ENCODE measurements at regions not wholly inside any gene's neighbourhood (a gene's known extent, or its start where the extent isn't known, plus 50 kb on each side); places are given as distances from the start of the nearest gene placed in this dataset.

DNA sequence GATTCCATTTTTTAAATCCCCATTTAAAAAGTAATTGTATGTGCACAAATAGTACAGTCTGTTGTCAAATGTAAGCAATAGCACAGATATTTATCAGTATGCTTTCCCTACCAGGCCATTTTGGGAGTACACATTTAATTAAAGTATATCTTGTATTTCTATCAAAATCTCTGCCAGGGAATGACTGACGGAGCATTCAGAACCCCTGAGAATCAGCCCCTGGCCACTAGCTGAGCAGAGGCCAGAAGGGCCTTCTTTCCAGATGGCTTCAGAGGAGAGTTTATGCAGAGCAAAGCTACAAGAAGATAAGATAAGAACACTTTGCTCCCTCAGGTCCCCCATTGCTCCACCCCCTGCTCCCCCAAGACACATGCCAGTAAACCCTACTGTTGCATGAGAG, 99.9 kb upstream of the PROX1 start:
- DNase-seq (ENCODE audit: insufficient read length), result no peak
- no peak for FAIRE-seq
- TF ChIP-seq POLR2A (IDR thresholded peaks at IDR 0.05; ENCODE audit: low read depth, low read length) (no peak), TAF1 (IDR thresholded peaks at IDR 0.05; ENCODE audit: borderline replicate concordance, low read depth, low read length) (no peak), POLR2AphosphoS5 (IDR thresholded peaks at IDR 0.05; ENCODE audit: low read depth, low read length) (no peak)

DNA sequence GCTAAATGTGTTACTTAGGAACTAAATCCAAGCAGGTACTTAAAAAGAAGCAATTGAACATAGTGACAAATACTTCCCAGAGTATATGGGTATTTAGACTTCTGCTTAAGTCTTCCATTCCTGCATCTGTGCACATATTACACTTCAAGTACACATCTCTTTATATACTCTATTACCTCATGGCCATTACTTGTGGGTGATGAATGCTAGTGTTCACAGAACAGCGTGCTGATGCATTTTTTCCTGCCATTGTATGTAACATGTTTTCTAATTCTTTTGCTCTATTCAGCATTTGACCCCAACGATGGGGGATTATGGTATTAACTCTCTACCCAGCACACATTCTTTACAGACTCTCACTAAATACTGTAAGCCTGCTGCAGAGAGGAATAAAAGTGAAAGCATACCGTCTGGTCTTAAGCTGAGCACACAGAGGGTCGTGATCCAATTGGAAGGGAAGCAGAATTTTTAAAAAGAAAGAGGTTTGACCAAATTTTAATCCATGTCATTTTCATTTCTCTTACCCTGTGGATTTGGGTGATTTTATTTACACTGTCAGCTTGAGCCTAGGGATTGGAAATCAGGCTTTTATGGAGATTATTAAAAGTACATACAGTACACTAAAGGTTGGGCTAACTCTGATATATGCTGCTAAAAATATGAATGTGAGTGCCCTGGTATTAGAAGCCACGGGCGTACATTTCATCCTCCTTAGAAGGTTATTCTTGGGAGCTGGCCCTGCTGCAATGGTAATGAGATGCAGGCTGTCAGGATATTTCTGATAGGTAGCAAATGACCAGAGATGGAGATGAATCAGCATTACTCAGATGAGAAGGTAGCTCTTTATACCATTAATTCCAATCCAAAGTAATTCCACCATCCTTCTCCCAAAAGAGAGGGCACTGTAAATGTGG, 95.5 kb upstream of the PROX1 start:
- DNase-seq (ENCODE audit: insufficient read length), result no peak
- no peak for FAIRE-seq
- TF ChIP-seq POLR2A (IDR thresholded peaks at IDR 0.05; ENCODE audit: low read depth, low read length), result no peak
- no peak for TF ChIP-seq TAF1 (IDR thresholded peaks at IDR 0.05; ENCODE audit: borderline replicate concordance, low read depth, low read length)
- TF ChIP-seq POLR2AphosphoS5 (IDR thresholded peaks at IDR 0.05; ENCODE audit: low read depth, low read length), result no peak

DNA sequence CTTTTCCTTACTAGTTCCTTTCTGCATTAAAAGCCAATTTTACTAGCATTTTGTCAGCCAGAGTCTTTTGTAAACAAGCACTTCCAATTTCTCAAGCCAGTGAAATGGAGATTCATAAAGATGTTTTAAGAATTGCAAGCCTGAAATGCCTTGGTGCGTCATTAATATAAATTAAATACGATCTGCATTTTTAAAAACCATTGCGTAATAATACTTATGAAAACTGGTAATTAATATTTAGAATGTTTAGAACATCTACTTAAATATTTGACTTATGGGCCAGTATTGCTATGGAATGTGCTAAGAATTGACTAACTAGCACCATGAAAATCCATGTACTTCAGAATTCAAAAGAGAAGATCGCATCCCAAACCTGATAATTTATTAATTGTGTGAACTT, 89.1 kb upstream of the PROX1 start:
- FAIRE-seq (no peak), DNase-seq (ENCODE audit: insufficient read length) (no peak)
- no peak for TF ChIP-seq TAF1 (IDR thresholded peaks at IDR 0.05; ENCODE audit: borderline replicate concordance, low read depth, low read length)
- no peak for TF ChIP-seq POLR2AphosphoS5 (IDR thresholded peaks at IDR 0.05; ENCODE audit: low read depth, low read length)
- no peak for TF ChIP-seq POLR2A (IDR thresholded peaks at IDR 0.05; ENCODE audit: low read depth, low read length)

DNA sequence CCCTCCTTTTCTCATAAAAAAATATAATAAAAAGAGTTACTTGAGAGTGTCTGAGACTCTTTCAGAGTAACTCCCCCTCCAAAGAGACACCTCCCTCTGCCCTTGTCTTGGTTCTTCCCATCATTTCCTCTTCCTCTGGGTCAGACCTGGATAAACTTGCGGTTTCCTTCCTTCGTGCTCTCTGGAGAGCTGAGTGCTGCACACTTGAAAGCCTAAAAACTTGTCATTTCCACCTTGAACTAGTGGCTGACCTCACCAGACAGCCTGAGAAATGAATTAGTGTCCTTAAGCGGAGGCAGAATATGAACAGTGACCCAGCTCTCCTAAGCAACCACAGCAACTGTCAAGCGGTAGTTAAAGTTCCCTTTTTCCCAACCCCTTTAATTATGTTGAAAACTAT, 88.4 kb upstream of the PROX1 start:
- TF ChIP-seq TAF1 (IDR thresholded peaks at IDR 0.05; ENCODE audit: borderline replicate concordance, low read depth, low read length), result no peak
- TF ChIP-seq POLR2AphosphoS5 (IDR thresholded peaks at IDR 0.05; ENCODE audit: low read depth, low read length), result no peak
- no peak for TF ChIP-seq POLR2A (IDR thresholded peaks at IDR 0.05; ENCODE audit: low read depth, low read length)
- DNase-seq (ENCODE audit: insufficient read length), result no peak
- no peak for FAIRE-seq

DNA sequence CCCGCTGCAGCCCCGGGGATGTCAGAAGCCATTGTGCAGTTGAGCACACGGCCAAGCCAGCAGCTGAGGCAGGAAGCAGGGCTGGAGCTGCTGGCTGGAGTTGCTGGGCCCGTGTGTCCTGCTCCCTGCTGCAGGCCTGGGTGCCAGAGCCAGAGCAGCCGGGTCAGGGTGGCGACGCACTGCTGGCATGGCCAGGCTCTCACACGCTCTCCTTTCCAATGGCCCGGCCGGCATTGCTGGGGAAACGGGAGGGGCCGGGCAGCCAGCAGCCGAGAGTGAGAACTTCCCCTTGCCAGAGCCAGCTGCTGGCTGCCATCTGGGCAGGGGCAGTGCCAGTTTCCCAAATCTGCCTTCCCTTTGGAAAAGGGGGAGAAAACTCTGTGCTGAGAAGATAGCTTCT, 82.4 kb upstream of the PROX1 start:
- DNase-seq (ENCODE audit: insufficient read length), result no peak
- no peak for TF ChIP-seq TAF1 (IDR thresholded peaks at IDR 0.05; ENCODE audit: borderline replicate concordance, low read depth, low read length)
- no peak for TF ChIP-seq POLR2AphosphoS5 (IDR thresholded peaks at IDR 0.05; ENCODE audit: low read depth, low read length)
- TF ChIP-seq POLR2A (IDR thresholded peaks at IDR 0.05; ENCODE audit: low read depth, low read length), result no peak
- no peak for FAIRE-seq

DNA sequence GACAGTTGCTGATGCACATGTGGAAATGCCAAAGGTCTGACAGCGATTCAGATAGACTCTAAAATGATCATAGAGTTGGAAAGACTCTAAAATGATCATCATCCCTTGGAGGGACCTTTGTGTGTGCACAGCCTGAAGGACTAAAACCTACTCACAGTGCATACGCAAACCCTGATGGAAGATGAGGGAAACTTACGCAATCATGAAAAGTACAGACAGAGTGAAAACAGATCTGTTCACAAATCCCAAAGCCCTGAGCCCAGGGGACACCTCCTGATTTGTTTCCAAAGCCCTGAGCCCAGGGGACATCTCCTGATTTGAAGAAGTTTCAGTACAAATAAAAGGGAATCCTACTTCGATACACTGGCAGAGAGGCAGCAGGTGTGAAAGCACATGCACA, 79.3 kb upstream of the PROX1 start:
- DNase-seq (ENCODE audit: insufficient read length), result no peak
- TF ChIP-seq POLR2A (IDR thresholded peaks at IDR 0.05; ENCODE audit: low read depth, low read length) (no peak), POLR2AphosphoS5 (IDR thresholded peaks at IDR 0.05; ENCODE audit: low read depth, low read length) (no peak), TAF1 (IDR thresholded peaks at IDR 0.05; ENCODE audit: borderline replicate concordance, low read depth, low read length) (no peak)
- no peak for FAIRE-seq

DNA sequence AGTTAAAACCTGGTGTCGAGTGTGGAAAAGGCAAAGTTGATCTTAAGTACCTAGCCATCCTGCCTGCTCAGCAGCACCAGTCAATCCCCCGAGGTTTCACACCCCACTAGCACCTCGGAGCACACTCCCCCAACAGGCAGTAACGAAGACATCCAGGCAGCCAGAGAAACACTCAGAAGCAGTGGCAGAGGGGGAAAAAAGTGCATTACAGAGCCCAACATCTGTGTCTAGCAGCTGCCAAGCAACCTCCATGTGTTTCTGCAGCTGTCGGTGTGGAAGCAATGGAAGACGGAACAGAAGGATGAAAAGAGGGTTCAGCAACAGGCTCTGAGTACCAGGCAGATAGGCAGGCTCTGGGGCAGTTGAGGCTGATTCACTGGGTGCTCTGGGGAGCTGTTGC, 73.4 kb upstream of the PROX1 start:
- DNase-seq (ENCODE audit: insufficient read length) (no peak), FAIRE-seq (no peak)
- TF ChIP-seq TAF1 (IDR thresholded peaks at IDR 0.05; ENCODE audit: borderline replicate concordance, low read depth, low read length), result no peak
- TF ChIP-seq POLR2A (IDR thresholded peaks at IDR 0.05; ENCODE audit: low read depth, low read length), result no peak
- TF ChIP-seq POLR2AphosphoS5 (IDR thresholded peaks at IDR 0.05; ENCODE audit: low read depth, low read length), result no peak

DNA sequence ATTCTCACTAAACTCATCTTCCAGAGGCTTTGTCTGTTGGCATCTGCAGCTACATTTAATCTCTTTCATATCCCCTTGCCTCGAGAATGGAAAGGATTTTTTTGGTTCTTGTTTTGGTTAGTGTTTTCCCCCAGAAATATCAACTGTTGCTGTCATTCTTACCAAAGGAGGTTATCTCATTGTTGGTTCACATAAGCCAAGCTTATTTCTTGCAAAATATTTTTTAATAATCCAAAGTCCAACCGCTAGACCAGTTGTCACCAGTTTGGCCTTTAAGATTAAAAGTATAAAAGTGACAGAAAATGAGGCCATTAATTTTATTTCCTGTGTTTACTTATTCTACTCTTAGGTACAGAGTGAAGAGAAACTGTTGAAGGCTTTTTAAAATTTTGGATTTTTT, 66.5 kb upstream of the PROX1 start:
- no peak for TF ChIP-seq TAF1 (IDR thresholded peaks at IDR 0.05; ENCODE audit: borderline replicate concordance, low read depth, low read length)
- no peak for TF ChIP-seq POLR2AphosphoS5 (IDR thresholded peaks at IDR 0.05; ENCODE audit: low read depth, low read length)
- TF ChIP-seq POLR2A (IDR thresholded peaks at IDR 0.05; ENCODE audit: low read depth, low read length), result no peak
- DNase-seq (ENCODE audit: insufficient read length) (no peak), FAIRE-seq (no peak)

DNA sequence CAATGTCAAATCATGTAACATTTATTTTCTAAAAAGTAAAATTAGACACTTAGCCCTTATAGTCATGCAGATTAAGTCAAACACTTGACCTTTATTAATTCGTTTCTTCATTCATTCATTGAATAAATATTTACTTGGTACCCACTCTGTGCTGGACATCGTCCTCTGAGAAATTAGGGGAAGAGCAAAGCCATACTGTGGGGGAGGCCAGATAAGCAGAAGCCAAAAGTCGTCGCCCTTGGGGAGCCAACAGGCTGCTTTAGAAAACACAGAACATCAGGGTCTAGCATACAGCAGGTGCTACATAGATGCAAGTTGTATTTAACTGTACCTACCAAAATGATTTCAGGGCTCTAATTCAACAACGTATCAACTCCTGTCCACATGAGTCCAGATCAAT, 66.1 kb upstream of the PROX1 start:
- TF ChIP-seq POLR2AphosphoS5 (IDR thresholded peaks at IDR 0.05; ENCODE audit: low read depth, low read length) (no peak), POLR2A (IDR thresholded peaks at IDR 0.05; ENCODE audit: low read depth, low read length) (no peak), TAF1 (IDR thresholded peaks at IDR 0.05; ENCODE audit: borderline replicate concordance, low read depth, low read length) (no peak)
- no peak for FAIRE-seq
- DNase-seq (ENCODE audit: insufficient read length), result no peak

DNA sequence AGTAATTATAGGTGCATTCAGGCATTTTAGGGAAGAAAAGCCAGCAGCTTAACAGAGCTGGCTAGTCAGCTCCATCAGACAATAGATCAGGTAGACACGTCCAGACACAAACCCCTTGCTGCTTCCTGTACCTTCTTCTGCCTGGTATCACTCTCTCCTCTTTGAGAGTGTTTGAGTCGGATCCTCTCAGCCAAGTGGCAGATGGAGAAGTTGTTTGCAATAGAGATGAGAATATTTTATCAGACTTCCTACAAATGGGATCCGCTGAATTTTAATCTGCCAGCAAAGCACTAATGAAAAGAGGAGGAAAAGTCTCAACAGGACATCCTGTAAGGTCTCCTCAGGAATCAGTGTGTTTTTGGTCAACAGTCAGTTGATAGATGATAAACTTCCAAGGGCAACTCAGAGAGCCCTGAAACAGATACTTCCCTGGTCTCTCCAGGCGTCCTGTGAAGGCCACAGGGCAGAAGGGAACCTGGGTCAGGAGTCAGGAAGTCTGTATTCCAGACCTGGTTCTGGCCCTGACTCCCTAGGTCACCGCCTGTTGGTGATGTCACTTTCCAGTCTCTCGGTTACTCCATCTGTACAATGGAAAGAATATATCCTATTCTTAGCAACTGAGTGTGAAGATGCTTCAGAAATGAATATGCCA, 62.1 kb upstream of the PROX1 start:
- TF ChIP-seq POLR2AphosphoS5 (IDR thresholded peaks at IDR 0.05; ENCODE audit: low read depth, low read length) (no peak), POLR2A (IDR thresholded peaks at IDR 0.05; ENCODE audit: low read depth, low read length) (no peak), TAF1 (IDR thresholded peaks at IDR 0.05; ENCODE audit: borderline replicate concordance, low read depth, low read length) (no peak)
- DNase-seq (ENCODE audit: insufficient read length) (no peak), FAIRE-seq (no peak)

DNA sequence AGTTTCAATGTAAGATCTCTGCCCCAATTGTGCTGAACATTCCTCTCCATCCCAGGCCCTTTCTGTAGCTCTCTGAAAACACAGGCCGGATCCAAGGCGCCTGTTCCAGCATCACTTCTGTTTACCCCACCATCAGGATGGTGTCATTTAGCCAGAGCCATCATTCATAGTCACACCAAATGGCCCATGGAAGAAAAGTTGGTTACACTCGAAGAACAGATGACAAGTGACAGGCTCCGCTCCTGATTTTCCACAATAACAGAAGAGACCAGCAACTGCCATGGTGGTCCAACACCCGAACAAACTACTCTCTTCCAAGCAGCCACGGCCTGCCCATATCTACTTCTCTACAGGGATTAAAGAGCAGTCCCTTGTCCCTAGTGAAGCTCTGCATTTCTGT, 59.9 kb upstream of the PROX1 start:
- no peak for DNase-seq (ENCODE audit: insufficient read length)
- TF ChIP-seq POLR2AphosphoS5 (IDR thresholded peaks at IDR 0.05; ENCODE audit: low read depth, low read length) (no peak), TAF1 (IDR thresholded peaks at IDR 0.05; ENCODE audit: borderline replicate concordance, low read depth, low read length) (no peak)
- no peak for FAIRE-seq

DNA sequence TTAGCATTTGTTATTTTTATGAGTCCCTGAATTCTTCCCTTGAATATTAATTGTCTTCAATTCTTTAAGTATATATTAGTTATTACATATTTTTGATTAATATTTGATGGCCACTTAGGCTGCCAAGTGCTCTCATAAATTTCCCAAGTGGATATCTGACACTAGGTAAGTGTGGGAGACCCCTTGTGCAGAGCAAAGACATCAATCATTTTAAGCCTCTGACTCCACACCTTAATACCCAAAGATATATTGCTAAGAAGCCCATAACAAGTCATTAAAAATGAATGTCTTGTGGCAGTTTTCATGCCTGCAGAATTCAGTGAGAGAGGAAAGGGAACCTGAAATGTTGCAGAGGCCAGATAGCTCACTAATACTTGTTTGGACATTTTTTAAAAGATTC, 58.4 kb upstream of the PROX1 start:
- DNase-seq (ENCODE audit: insufficient read length) (no peak), FAIRE-seq (no peak)
- TF ChIP-seq TAF1 (IDR thresholded peaks at IDR 0.05; ENCODE audit: borderline replicate concordance, low read depth, low read length), result no peak
- no peak for TF ChIP-seq POLR2AphosphoS5 (IDR thresholded peaks at IDR 0.05; ENCODE audit: low read depth, low read length)
- no peak for TF ChIP-seq POLR2A (IDR thresholded peaks at IDR 0.05; ENCODE audit: low read depth, low read length)

Measured in GM12892 (cell line).